Heart left ventricle (tissue), 13 donors: ENCODE measurements at regions not wholly inside any gene's neighbourhood (a gene's known extent, or its start where the extent isn't known, plus 50 kb on each side); places are given as distances from the start of the nearest gene placed in this dataset.

Source experiments
- POLR2A ChIP-seq, 2 donors: fragments of 450-650 bp; IDR thresholded peaks; one replicate each; pipeline ENCODE4 v1.6.1; 2017; ENCODE audit warnings: antibody characterized with exemption in 2 of 2, mild to moderate bottlenecking in 2 of 2, moderate library complexity in 2 of 2
- TF ChIP-seq, protein P1 (sequence below), 12 donors: fragments of 200-600 bp; sonication (generic) in 4 of 12; IDR thresholded peaks; one replicate each; pipeline versions ENCODE4 v1.5.0 to v1.8.0; 2018 to 2022; ENCODE audit warnings: antibody characterized with exemption in 12 of 12, mild to moderate bottlenecking in 5 of 12
- donor health status: ischemic (EF 13 %, LVEDD 7.1; RV severe dilation, severe dysfunction).
- donor health status: DM: no; HTN: yes; CAD: no.
- donor health status: DM: no; HTN: no; CAD: no.
- donor health status: ischemic (EF 25% LVEDD 6.9; RV normal size, moderate dysfunction).
- donor health status: ischemic (EF 25% LVEDD 5.7; RV mildly dilated, moderate dysfunction).
- donor health status: ischemic (EF 35%, LVEDD 5.7; RV mildly dilated, moderate dysfunction).
- donor health status: nonischemic (EF 11% LVEDD 7.7; RV severe dilation, severe dysfunction).
- donor health status: DM: yes; HTN: yes; CAD: no.
- donor health status: PGD.
- donor health status: ischemic (EF 29% LVEDD 5.4; RV normal size, mild dysfunction).
- donor health status: nonischemic (EF 23%, LVEDD 6.1; RV moderate dilation, normal function).

DNA sequence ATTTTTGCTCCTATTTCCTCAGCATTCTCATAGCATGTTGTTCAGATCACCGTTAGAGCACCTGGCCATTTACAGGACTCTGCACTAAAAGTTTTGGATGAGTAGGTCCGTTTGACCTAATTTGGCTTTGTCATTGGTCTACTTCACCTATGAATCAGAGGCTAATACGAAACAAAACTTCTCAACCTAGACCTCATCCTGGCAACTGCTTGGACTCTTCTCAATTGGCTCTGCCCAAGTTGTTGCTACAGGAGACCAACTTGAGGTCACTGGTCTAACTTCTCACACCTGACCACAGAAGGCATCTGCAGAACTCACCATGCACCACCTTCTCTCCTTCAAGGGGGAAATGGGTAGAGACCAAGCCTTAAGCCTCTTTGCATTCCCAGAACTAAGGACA, 663.7 kb downstream of the PLCL1 start:
- TF ChIP-seq, protein P1, sequence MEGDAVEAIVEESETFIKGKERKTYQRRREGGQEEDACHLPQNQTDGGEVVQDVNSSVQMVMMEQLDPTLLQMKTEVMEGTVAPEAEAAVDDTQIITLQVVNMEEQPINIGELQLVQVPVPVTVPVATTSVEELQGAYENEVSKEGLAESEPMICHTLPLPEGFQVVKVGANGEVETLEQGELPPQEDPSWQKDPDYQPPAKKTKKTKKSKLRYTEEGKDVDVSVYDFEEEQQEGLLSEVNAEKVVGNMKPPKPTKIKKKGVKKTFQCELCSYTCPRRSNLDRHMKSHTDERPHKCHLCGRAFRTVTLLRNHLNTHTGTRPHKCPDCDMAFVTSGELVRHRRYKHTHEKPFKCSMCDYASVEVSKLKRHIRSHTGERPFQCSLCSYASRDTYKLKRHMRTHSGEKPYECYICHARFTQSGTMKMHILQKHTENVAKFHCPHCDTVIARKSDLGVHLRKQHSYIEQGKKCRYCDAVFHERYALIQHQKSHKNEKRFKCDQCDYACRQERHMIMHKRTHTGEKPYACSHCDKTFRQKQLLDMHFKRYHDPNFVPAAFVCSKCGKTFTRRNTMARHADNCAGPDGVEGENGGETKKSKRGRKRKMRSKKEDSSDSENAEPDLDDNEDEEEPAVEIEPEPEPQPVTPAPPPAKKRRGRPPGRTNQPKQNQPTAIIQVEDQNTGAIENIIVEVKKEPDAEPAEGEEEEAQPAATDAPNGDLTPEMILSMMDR (IDR thresholded peaks at IDR 0.05) = no peak
- no peak for TF ChIP-seq POLR2A (IDR thresholded peaks at IDR 0.05)
